Psoas muscle (tissue), 7 donors: ENCODE measurements at regions not wholly inside any gene's neighbourhood (a gene's known extent, or its start where the extent isn't known, plus 50 kb on each side); places are given as distances from the start of the nearest gene placed in this dataset.

Experiments used
- ATAC-seq, 4 donors: fragments of 200-7000 bp; cut with Tn5 transposase; one replicate each; pipeline ENCODE4 v1.9.1; 2020; ENCODE audit warnings: moderate library complexity in 3 of 4, mild to moderate bottlenecking in 2 of 4
- DNase-seq, 2 donors: peaks; one replicate each; pipeline ENCODE4 v3.0.0-alpha.2; 2020
- H3K27ac ChIP-seq: fragments of 200-600 bp; one replicate; pipeline ENCODE4 v1.8.0; 2022
- H3K27me3 ChIP-seq, 3 donors: fragments of 200-600 bp in 1 of 3; one replicate each; pipeline versions ENCODE4 v1.6.1 to v1.8.0; 2013 to 2022; ENCODE audit warnings: low read length in 2 of 3, mild to moderate bottlenecking in 2 of 3, moderate library complexity in 1 of 3; ENCODE audit not compliant: insufficient read depth in 3 of 3
- H3K36me3 ChIP-seq, 2 donors: fragments of 200-600 bp in 1 of 2; one replicate each; pipeline versions ENCODE4 v1.6.1 to v1.8.0; 2013 to 2022; ENCODE audit warnings: low read depth in 1 of 2, mild to moderate bottlenecking in 1 of 2, moderate library complexity in 1 of 2; ENCODE audit not compliant: insufficient read depth in 1 of 2
- H3K4me1 ChIP-seq: fragments of 200-600 bp; one replicate; pipeline ENCODE4 v1.8.0; 2022
- H3K4me3 ChIP-seq: fragments of 200-600 bp; one replicate; pipeline ENCODE4 v1.8.0; 2022; ENCODE audit warnings: mild to moderate bottlenecking
- H3K9me3 ChIP-seq: fragments of 200-600 bp; one replicate; pipeline ENCODE4 v1.8.0; 2022
- CTCF ChIP-seq: fragments of 200-600 bp; IDR thresholded peaks from one replicate; pipeline ENCODE4 v1.8.0; 2022; ENCODE audit warnings: antibody characterized with exemption
- WGBS, 3 donors: extraction: QIAGEN DNeasy Blood & Tissue Kit; methylation state at CpG; one replicate each; pipeline versions ENCODE4 v1.1.6 to v1.1.7; 2013; 5-methylcytosine and 5-hydroxymethylcytosine counted together
- intact Hi-C, 2 donors: fragments of 100-400 bp; cut with DNase I; formaldehyde crosslinking; loops; one replicate each; pipeline versions ENCODE4 v1.11.0 to v1.14.2; 2022
- donor health status: healthy with polysubstance abuse.
- donor health status: DM: no; HTN: no; CAD: no; lungs with moderate emphysema.
- donor health status: Bipolar disorder and iron deficiency.
- donor health status: healthy.
- donor health status: DM: yes; HTN: yes; CAD: no.
- donor health status: DM: no; HTN: no; CAD: no.
- donor health status: DM: yes; HTN: yes; CAD: no.

DNA sequence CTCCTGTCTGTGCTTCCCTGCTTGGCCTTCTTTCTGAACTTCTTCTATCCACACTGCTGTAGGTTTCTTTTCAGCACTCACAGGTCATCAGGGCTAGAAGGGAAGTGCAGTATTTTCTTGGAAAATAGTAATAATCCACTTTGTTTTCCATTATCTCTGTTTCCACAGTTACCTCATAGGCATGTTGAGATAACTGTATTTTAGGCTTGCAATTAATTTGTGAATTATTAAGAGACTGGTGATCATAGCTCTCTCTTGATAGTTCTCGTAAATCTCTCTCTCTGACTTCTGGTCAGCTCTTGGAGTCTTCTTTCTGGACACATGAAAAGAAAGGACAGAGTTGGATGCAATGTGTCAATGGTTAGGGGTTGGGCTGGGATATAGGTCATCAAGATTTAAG lies 243.6 kb upstream of the IGFBP3 start:
- no peak for ATAC-seq

DNA sequence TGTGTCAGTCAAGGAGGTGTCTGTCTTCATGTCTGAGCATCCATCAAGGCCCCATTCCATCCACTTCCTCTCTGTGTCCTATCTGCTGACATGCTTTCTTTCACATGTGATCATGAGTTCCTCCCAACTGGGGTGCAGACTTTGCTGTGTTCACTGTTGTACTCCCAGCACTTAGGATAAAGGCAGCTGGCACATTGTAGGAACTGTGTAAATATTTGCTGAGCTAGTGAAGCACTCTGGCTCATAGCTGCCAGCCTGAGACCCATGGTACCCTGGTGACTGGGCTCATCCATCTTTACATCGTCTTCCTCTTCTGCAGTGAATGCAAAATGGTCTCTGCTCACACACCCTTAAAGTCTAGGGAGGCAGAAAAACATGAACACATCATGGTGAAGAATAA lies 242.2 kb upstream of the IGFBP3 start:
- Histone ChIP-seq H3K27me3 (no peaks in the 10 kb centered on the region), H3K36me3 (no peaks in the 10 kb centered on the region), H3K4me3 (no peak overlapping the region), H3K4me1 (no peaks in the 10 kb centered on the region), H3K27ac (no peak overlapping the region), H3K9me3 (no peaks in the 10 kb centered on the region)
- WGBS, 3 donors: 86 to 100% (median 96%) methylated on average over 1 of the region's 1 CpG
- TF ChIP-seq CTCF: no peak
- no peak for ATAC-seq
- DNase-seq: no peak
- intact Hi-C loops: no loop called here

More for the DNA sequence above, 243.6 kb upstream of the IGFBP3 start:
- no peaks in the 10 kb centered on the region for H3K36me3 ChIP-seq
- no peak for DNase-seq
- no peak for TF ChIP-seq CTCF
- no peaks in the 10 kb centered on the region for H3K4me1 ChIP-seq
- no peak overlapping the region for H3K27ac ChIP-seq
- WGBS, 3 donors: 53 to 91% (median 62%) methylated on average over 1 of the region's 1 CpG
- intact Hi-C loops: no loop called here
- no peaks in the 10 kb centered on the region for H3K27me3 ChIP-seq
- no peaks in the 10 kb centered on the region for H3K9me3 ChIP-seq
- no peak overlapping the region for H3K4me3 ChIP-seq

GRCh38 chr7:46162609-46163008 lies 241.5 kb upstream of the IGFBP3 start:
- DNase-seq: no peak
- Histone ChIP-seq H3K4me1 (no peaks in the 10 kb centered on the region), H3K27ac (no peak overlapping the region), H3K4me3 (no peak overlapping the region), H3K9me3 (no peaks in the 10 kb centered on the region), H3K36me3 (no peaks in the 10 kb centered on the region), H3K27me3 (no peaks in the 10 kb centered on the region)
- TF ChIP-seq CTCF: no peak
- intact Hi-C loops: no loop called here
- no peak for ATAC-seq
- 44 to 57% (median 52%) methylated on average over 3 of the region's 3 CpGs for WGBS, 3 donors

DNA sequence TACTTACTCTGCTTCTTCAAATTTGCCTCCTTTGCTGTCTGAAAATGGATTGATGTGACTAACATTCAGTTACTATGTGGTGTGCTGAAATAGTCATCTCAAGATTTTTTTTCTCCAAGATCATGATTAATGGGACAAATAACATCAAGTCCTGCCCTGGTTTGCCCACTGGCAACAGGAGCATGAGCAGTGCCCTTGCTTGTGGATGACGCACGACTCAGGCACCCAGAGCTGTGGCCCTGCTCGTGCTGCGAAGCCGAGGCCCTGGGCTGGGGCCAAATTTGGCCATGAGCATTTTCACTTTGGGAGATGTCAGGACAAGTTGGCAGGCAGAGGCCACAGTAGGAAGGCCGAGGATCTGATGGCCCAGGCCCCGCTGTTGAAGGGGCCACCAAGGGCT lies 239.8 kb upstream of the IGFBP3 start:
- intact Hi-C loops: no loop called here
- ATAC-seq: no peak
- WGBS, 3 donors: 68 to 85% (median 68%) methylated on average over 7 of the region's 7 CpGs

More for the DNA sequence above, 239.8 kb upstream of the IGFBP3 start:
- Histone ChIP-seq H3K4me1 (no peaks in the 10 kb centered on the region), H3K36me3 (no peaks in the 10 kb centered on the region), H3K27ac (no peak overlapping the region), H3K27me3 (no peaks in the 10 kb centered on the region), H3K4me3 (no peak overlapping the region), H3K9me3 (no peaks in the 10 kb centered on the region)
- DNase-seq: no peak
- no peak for TF ChIP-seq CTCF
